DND-41 (cell line): ENCODE measurements at regions not wholly inside any gene's neighbourhood (a gene's known extent, or its start where the extent isn't known, plus 50 kb on each side); places are given as distances from the start of the nearest gene placed in this dataset.

Source experiments
- ATAC-seq: fragments of 200-7000 bp; cut with Tn5 transposase; 3 replicates; pipeline ENCODE4 v1.9.1; 2021; ENCODE audit warnings: low read depth; ENCODE audit not compliant: insufficient read depth
- DNase-seq: peaks from one replicate; pipeline ENCODE4 v3.0.0-alpha.2; 2020
- H2AFZ ChIP-seq: 2 replicates; pipeline ENCODE4 v1.6.0; 2012; ENCODE audit warnings: low read depth, low read length
- H3K27ac ChIP-seq: 2 replicates; pipeline ENCODE4 v1.5.1; 2012; ENCODE audit warnings: low read length, inconsistent platforms
- H3K27me3 ChIP-seq: fragments of 200-600 bp; sonication (generic); 2 replicates; pipeline ENCODE4 v1.6.0; 2012; ENCODE audit warnings: low read length, mild to moderate bottlenecking, inconsistent platforms; ENCODE audit not compliant: insufficient read depth, poor library complexity
- H3K36me3 ChIP-seq: 2 replicates; pipeline ENCODE4 v1.5.1; 2012; ENCODE audit warnings: low read length, inconsistent platforms; ENCODE audit not compliant: insufficient read depth
- H3K4me1 ChIP-seq: 2 replicates; pipeline ENCODE4 v1.5.1; 2012; ENCODE audit warnings: mild to moderate bottlenecking, low read length; ENCODE audit not compliant: insufficient read depth
- H3K4me2 ChIP-seq: 2 replicates; pipeline ENCODE4 v1.6.0; 2012; ENCODE audit warnings: mild to moderate bottlenecking, moderate library complexity, low read length, inconsistent platforms; ENCODE audit not compliant: insufficient read depth
- H3K4me3 ChIP-seq, 2 experiments: fragments of 200-600 bp in 1 of 2; shearing (Covaris generic) in 1 of 2; 2 replicates each; pipeline ENCODE4 v1.5.1; 2012 to 2016; ENCODE audit warnings: inconsistent platforms in 2 of 2, low read length in 2 of 2, mild to moderate bottlenecking in 2 of 2, low read depth in 1 of 2, moderate library complexity in 1 of 2
- H3K79me2 ChIP-seq: 2 replicates; pipeline ENCODE4 v1.6.0; 2012; ENCODE audit warnings: low read length, inconsistent platforms; ENCODE audit not compliant: insufficient read depth
- H3K9ac ChIP-seq: 2 replicates; pipeline ENCODE4 v1.6.0; 2012; ENCODE audit warnings: low read depth, mild to moderate bottlenecking, inconsistent platforms, low read length, moderate library complexity
- H3K9me3 ChIP-seq: 2 replicates; pipeline ENCODE4 v1.5.1; 2012; ENCODE audit warnings: low read length, moderate library complexity, mild to moderate bottlenecking, inconsistent platforms; ENCODE audit not compliant: insufficient read depth, severe bottlenecking
- H4K20me1 ChIP-seq: 2 replicates; pipeline ENCODE4 v1.6.0; 2012; ENCODE audit warnings: low read length; ENCODE audit not compliant: insufficient read depth
- EZH2 ChIP-seq: IDR thresholded peaks from 3 replicates; pipeline ENCODE4 v1.6.1; 2012; ENCODE audit warnings: borderline replicate concordance, low read depth, mild to moderate bottlenecking, moderate library complexity, low read length, inconsistent platforms; ENCODE audit not compliant: severe bottlenecking
- TF ChIP-seq, protein P1 (sequence below): IDR thresholded peaks from 2 replicates; pipeline ENCODE4 v1.5.1; 2012; ENCODE audit warnings: borderline replicate concordance, low read length, moderate library complexity, mild to moderate bottlenecking; ENCODE audit not compliant: poor library complexity, severe bottlenecking; ENCODE audit errors: extremely low read depth

DNA sequence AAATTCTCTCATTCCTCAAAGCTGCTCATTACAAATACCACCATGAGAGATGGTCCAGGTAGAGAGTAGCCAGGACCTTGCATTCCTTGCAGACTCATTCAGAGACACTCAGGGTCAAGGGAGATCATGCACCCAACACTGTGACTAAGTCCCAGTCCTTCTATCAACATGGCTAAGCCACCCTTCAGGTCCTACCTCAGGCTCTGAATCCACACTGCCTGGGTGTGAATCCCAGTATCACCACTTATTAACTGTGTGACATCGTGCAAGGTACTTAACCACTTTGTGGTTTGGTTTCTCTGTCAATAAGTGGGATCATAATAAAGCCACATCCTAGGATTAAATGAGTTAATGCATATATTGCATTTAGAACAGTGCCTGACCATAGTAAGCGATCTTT is 124.1 kb upstream of the NEIL3 start:
- DNase-seq (no peak), ATAC-seq (peak; percentile 68)
- H3K36me3 ChIP-seq: peaks cover 60% of the 10 kb centered on the region
- peaks cover 96% of the 10 kb centered on the region for H3K79me2 ChIP-seq
- no peak overlapping the region for H3K4me2 ChIP-seq
- H2AFZ ChIP-seq: no peak overlapping the region
- H3K27me3 ChIP-seq: no peaks in the 10 kb centered on the region
- no peaks in the 10 kb centered on the region for H3K4me1 ChIP-seq
- TF ChIP-seq, protein P1, sequence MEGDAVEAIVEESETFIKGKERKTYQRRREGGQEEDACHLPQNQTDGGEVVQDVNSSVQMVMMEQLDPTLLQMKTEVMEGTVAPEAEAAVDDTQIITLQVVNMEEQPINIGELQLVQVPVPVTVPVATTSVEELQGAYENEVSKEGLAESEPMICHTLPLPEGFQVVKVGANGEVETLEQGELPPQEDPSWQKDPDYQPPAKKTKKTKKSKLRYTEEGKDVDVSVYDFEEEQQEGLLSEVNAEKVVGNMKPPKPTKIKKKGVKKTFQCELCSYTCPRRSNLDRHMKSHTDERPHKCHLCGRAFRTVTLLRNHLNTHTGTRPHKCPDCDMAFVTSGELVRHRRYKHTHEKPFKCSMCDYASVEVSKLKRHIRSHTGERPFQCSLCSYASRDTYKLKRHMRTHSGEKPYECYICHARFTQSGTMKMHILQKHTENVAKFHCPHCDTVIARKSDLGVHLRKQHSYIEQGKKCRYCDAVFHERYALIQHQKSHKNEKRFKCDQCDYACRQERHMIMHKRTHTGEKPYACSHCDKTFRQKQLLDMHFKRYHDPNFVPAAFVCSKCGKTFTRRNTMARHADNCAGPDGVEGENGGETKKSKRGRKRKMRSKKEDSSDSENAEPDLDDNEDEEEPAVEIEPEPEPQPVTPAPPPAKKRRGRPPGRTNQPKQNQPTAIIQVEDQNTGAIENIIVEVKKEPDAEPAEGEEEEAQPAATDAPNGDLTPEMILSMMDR: no peak
- TF ChIP-seq EZH2: no peak
- no peaks in the 10 kb centered on the region for H3K9me3 ChIP-seq
- 0 out of 2 replicates have a peak overlapping the region, but pooled peaks have one; percentile 19 for H3K27ac ChIP-seq
- H4K20me1 ChIP-seq: peaks cover 12% of the 10 kb centered on the region; the same call in 1 of the 2 replicates
- H3K9ac ChIP-seq: no peak overlapping the region
- H3K4me3 ChIP-seq: no peak overlapping the region

- no peaks in the 10 kb centered on the region for H3K27me3 ChIP-seq
- TF ChIP-seq EZH2: no peak
- TF ChIP-seq, protein P1: no peak
- H3K4me3 ChIP-seq: no peak overlapping the region
- ATAC-seq: no peak
- peaks cover 14% of the 10 kb centered on the region; the same call in 1 of the 2 replicates for H4K20me1 ChIP-seq
- no peak for DNase-seq
- no peak overlapping the region for H3K9ac ChIP-seq
- H3K36me3 ChIP-seq: peaks cover 57% of the 10 kb centered on the region
- H3K9me3 ChIP-seq: no peaks in the 10 kb centered on the region
- H2AFZ ChIP-seq: no peak overlapping the region
- H3K27ac ChIP-seq: no peak overlapping the region
- H3K4me2 ChIP-seq: no peak overlapping the region
- 0 out of 2 replicates have a peak, but pooled peaks cover 3% of the 10 kb centered on the region for H3K4me1 ChIP-seq
- H3K79me2 ChIP-seq: peaks cover 94% of the 10 kb centered on the region
Observed at GRCh38 chr4:177187371-177187770, 122.3 kb upstream of the NEIL3 start.

DNA sequence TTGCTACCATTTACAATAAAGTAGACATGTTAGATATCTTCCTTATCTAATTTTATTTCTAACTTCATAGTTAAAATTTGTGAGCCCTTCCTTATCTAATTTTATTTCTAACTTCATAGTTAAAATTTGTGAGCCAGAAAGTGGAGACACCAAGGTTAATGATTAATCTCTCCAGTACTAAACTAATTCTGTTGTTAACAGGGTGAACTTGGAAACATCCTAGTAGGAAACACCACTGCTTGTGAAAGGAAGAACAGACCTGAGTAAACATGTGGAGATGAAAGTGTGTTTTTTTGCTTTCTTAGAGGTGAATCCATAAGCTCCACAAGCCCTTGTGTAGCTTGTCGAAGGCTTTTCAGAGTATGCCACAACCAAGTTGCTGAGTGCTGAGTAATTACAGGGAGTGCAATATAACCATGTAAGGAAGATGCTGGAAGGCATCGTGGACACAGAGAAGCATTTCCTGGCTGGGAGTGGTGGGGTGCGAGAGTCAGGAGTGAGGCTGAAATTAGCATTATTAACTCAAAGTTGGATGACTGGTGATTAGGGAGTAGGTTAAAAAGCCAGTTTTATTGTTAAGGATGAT is 118.6 kb upstream of the NEIL3 start:
- Histone ChIP-seq H3K36me3 (peaks cover 50% of the 10 kb centered on the region), H3K27ac (0 out of 2 replicates have a peak overlapping the region, but pooled peaks have one; percentile 7), H3K4me3 (no peak overlapping the region), H2AFZ (no peak overlapping the region), H3K27me3 (no peaks in the 10 kb centered on the region), H3K4me2 (no peak overlapping the region), H4K20me1 (peaks cover 5% of the 10 kb centered on the region; the same call in 1 of the 2 replicates), H3K9ac (no peak overlapping the region), H3K4me1 (0 out of 2 replicates have a peak, but pooled peaks cover 3% of the 10 kb centered on the region), H3K9me3 (no peaks in the 10 kb centered on the region), H3K79me2 (peaks cover 80% of the 10 kb centered on the region)
- DNase-seq (no peak), ATAC-seq (peak; percentile 27; the same call in 1 of the 3 replicates)
- TF ChIP-seq, protein P1: no peak
- no peak for TF ChIP-seq EZH2
